ENCODE measurements at regions not wholly inside any gene's neighbourhood (a gene's known extent, or its start where the extent isn't known, plus 50 kb on each side); places are given as distances from the start of the nearest gene placed in this dataset.

DNA sequence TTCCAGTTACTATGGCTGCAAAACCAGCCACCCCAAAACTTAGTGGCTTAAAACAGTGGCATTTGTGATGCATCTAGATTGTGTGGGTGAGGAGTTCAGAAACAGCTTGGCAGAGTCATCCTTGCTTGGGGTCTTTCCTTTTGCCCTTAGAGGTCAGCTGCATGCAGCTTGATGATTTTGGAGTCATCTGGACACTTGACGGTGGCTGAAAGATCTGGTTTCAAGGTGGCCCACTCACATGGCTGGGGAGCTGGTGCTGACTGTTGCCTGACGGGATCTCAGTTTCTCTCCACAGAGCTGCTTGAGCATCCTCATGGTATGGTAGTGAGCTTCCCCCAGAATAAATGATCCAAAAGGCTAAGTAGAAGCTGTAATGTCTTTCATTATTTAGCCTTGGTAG, 191.3 kb upstream of the GALNT17 start:
- H3K27ac Mint-ChIP-seq (ENCODE audit: unreplicated experiment), result no peak overlapping the region
- no peaks in the 10 kb centered on the region for H3K27me3 Mint-ChIP-seq (ENCODE audit: low read depth)
- H3K4me3 Mint-ChIP-seq, result no peak overlapping the region
- H3K4me1 Mint-ChIP-seq, result no peaks in the 10 kb centered on the region
- no peaks in the 10 kb centered on the region for H3K36me3 Mint-ChIP-seq (ENCODE audit: low read depth)
- peaks cover 3% of the 10 kb centered on the region for H3K9me3 Mint-ChIP-seq
- DNase-seq (ENCODE audit: low read depth, low spot score), result no peak
- TF ChIP-seq, protein P1, sequence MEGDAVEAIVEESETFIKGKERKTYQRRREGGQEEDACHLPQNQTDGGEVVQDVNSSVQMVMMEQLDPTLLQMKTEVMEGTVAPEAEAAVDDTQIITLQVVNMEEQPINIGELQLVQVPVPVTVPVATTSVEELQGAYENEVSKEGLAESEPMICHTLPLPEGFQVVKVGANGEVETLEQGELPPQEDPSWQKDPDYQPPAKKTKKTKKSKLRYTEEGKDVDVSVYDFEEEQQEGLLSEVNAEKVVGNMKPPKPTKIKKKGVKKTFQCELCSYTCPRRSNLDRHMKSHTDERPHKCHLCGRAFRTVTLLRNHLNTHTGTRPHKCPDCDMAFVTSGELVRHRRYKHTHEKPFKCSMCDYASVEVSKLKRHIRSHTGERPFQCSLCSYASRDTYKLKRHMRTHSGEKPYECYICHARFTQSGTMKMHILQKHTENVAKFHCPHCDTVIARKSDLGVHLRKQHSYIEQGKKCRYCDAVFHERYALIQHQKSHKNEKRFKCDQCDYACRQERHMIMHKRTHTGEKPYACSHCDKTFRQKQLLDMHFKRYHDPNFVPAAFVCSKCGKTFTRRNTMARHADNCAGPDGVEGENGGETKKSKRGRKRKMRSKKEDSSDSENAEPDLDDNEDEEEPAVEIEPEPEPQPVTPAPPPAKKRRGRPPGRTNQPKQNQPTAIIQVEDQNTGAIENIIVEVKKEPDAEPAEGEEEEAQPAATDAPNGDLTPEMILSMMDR (conservative IDR thresholded peaks at IDR 0.05), result no peak

- peaks cover 3% of the 10 kb centered on the region for H3K9me3 Mint-ChIP-seq
- DNase-seq (ENCODE audit: low read depth, low spot score), result no peak
- H3K4me3 Mint-ChIP-seq, result no peak overlapping the region
- H3K27me3 Mint-ChIP-seq (ENCODE audit: low read depth), result no peaks in the 10 kb centered on the region
- no peak overlapping the region for H3K27ac Mint-ChIP-seq (ENCODE audit: unreplicated experiment)
- no peaks in the 10 kb centered on the region for H3K4me1 Mint-ChIP-seq
- H3K36me3 Mint-ChIP-seq (ENCODE audit: low read depth), result no peaks in the 10 kb centered on the region
- TF ChIP-seq, protein P1 (conservative IDR thresholded peaks at IDR 0.05), result no peak
These were observed 189.2 kb upstream of the GALNT17 start for GRCh38 chr7:70942791-70943190.

GRCh38 chr7:70944516-70944915, 187.4 kb upstream of the GALNT17 start:
- no peak overlapping the region for H3K27ac Mint-ChIP-seq (ENCODE audit: unreplicated experiment)
- peaks cover 9% of the 10 kb centered on the region for H3K9me3 Mint-ChIP-seq
- no peak overlapping the region for H3K4me3 Mint-ChIP-seq
- no peaks in the 10 kb centered on the region for H3K27me3 Mint-ChIP-seq (ENCODE audit: low read depth)
- no peak for DNase-seq (ENCODE audit: low read depth, low spot score)
- TF ChIP-seq, protein P1 (conservative IDR thresholded peaks at IDR 0.05), result no peak
- H3K36me3 Mint-ChIP-seq (ENCODE audit: low read depth), result no peaks in the 10 kb centered on the region
- H3K4me1 Mint-ChIP-seq, result no peaks in the 10 kb centered on the region

DNA sequence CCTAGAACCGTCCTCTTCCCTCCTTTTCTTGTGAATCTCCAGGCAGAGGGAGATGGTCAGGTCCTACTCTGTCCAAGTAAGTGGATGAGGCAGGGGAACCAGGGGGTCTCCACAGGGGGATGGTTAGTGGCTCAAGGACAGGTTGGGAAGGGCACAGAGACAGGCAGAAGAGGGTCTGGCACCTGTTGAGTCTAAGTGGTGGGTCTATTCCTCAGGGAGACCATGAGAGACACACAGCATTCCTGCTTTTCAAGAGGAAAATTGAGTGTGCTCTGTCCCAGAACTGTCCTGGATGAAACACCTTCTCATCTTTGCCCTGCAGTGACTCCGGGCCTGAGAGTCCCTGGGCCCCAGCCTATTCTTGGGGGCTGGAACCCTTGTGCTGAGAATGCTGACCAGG, 184.8 kb upstream of the GALNT17 start:
- no peak for DNase-seq (ENCODE audit: low read depth, low spot score)
- H3K9me3 Mint-ChIP-seq, result peaks cover 9% of the 10 kb centered on the region
- no peaks in the 10 kb centered on the region for H3K36me3 Mint-ChIP-seq (ENCODE audit: low read depth)
- H3K4me1 Mint-ChIP-seq, result no peaks in the 10 kb centered on the region
- H3K27me3 Mint-ChIP-seq (ENCODE audit: low read depth), result no peaks in the 10 kb centered on the region
- no peak overlapping the region for H3K4me3 Mint-ChIP-seq
- H3K27ac Mint-ChIP-seq (ENCODE audit: unreplicated experiment), result no peak overlapping the region
- TF ChIP-seq, protein P1 (conservative IDR thresholded peaks at IDR 0.05), result no peak

DNA sequence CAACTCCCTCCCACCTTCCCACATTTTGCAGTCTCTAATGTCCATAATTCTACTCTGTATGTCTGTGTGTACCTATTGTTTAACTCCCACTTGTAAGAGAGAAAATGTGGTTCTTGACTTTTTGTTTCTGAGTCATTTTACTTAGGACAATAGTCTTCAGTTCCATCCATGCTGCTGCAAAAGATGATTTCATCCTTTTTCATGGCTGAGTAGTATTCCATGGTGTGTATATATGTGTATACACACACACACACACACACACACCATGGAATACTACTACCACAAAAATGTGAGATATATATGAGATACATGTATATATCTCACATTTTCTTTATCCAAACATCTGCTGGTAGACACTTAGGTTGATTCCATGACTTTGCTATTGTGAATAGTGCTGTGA, 182.1 kb upstream of the GALNT17 start:
- TF ChIP-seq, protein P1 (conservative IDR thresholded peaks at IDR 0.05), result no peak
- Mint-ChIP-seq H3K4me1 (no peaks in the 10 kb centered on the region), H3K27me3 (ENCODE audit: low read depth) (no peaks in the 10 kb centered on the region), H3K27ac (ENCODE audit: unreplicated experiment) (no peak overlapping the region), H3K9me3 (peaks cover 6% of the 10 kb centered on the region), H3K36me3 (ENCODE audit: low read depth) (no peaks in the 10 kb centered on the region), H3K4me3 (no peak overlapping the region)
- no peak for DNase-seq (ENCODE audit: low read depth, low spot score)

Measured in neural crest cell (in vitro differentiated cells).